ENCODE measurements at regions not wholly inside any gene's neighbourhood (a gene's known extent, or its start where the extent isn't known, plus 50 kb on each side); places are given as distances from the start of the nearest gene placed in this dataset.
A peak's percentile ranks its signal among the peaks of the same experiment; 100 is the strongest.

- Mint-ChIP-seq H3K4me1 (ENCODE audit: unreplicated experiment) (peaks cover 22% of the 10 kb centered on the region), H3K36me3 (peaks cover 4% of the 10 kb centered on the region), H3K9me3 (peaks cover 5% of the 10 kb centered on the region), H3K27me3 (no peaks in the 10 kb centered on the region), H3K4me3 (no peak overlapping the region), H3K27ac (no peak overlapping the region)
- no peak for DNase-seq (ENCODE audit: extremely low spot score, unreplicated experiment)
- TF ChIP-seq CTCF (conservative IDR thresholded peaks at IDR 0.05), result no peak
Measured at GRCh38 chr6:79378957-79379356, 144.5 kb upstream of the HMGN3 start.

GRCh38 chr6:79377888-79378348 is 143.4 kb upstream of the HMGN3 start:
- Mint-ChIP-seq H3K36me3 (peaks cover 4% of the 10 kb centered on the region), H3K27me3 (no peaks in the 10 kb centered on the region), H3K4me3 (no peak overlapping the region), H3K27ac (peak overlapping the region; percentile 3), H3K9me3 (peaks cover 5% of the 10 kb centered on the region), H3K4me1 (ENCODE audit: unreplicated experiment) (peaks cover 25% of the 10 kb centered on the region)
- DNase-seq (ENCODE audit: extremely low spot score, unreplicated experiment), result no peak
- no peak for TF ChIP-seq CTCF (conservative IDR thresholded peaks at IDR 0.05)

- peaks cover 5% of the 10 kb centered on the region for H3K9me3 Mint-ChIP-seq
- H3K4me1 Mint-ChIP-seq (ENCODE audit: unreplicated experiment), result peaks cover 28% of the 10 kb centered on the region
- H3K27ac Mint-ChIP-seq, result no peak overlapping the region
- peaks cover 4% of the 10 kb centered on the region for H3K36me3 Mint-ChIP-seq
- no peaks in the 10 kb centered on the region for H3K27me3 Mint-ChIP-seq
- no peak overlapping the region for H3K4me3 Mint-ChIP-seq
- TF ChIP-seq CTCF (conservative IDR thresholded peaks at IDR 0.05), result no peak
- no peak for DNase-seq (ENCODE audit: extremely low spot score, unreplicated experiment)
Measured at GRCh38 chr6:79377047-79377446, 142.6 kb upstream of the HMGN3 start.

GRCh38 chr6:79375635-79376337 is 141.3 kb upstream of the HMGN3 start:
- H3K4me3 Mint-ChIP-seq, result peak overlapping the region; percentile 35
- DNase-seq (ENCODE audit: extremely low spot score, unreplicated experiment), result no peak
- peak overlapping the region; percentile 72 for H3K27ac Mint-ChIP-seq
- TF ChIP-seq CTCF (conservative IDR thresholded peaks at IDR 0.05), result no peak
- no peaks in the 10 kb centered on the region for H3K27me3 Mint-ChIP-seq
- H3K36me3 Mint-ChIP-seq, result peaks cover 4% of the 10 kb centered on the region
- peaks cover 28% of the 10 kb centered on the region for H3K4me1 Mint-ChIP-seq (ENCODE audit: unreplicated experiment)
- peaks cover 5% of the 10 kb centered on the region for H3K9me3 Mint-ChIP-seq

- no peak for TF ChIP-seq CTCF (conservative IDR thresholded peaks at IDR 0.05)
- peaks cover 22% of the 10 kb centered on the region for H3K4me1 Mint-ChIP-seq (ENCODE audit: unreplicated experiment)
- no peaks in the 10 kb centered on the region for H3K36me3 Mint-ChIP-seq
- H3K27me3 Mint-ChIP-seq, result no peaks in the 10 kb centered on the region
- peaks cover 10% of the 10 kb centered on the region for H3K9me3 Mint-ChIP-seq
- H3K27ac Mint-ChIP-seq, result peak overlapping the region; percentile 30
- H3K4me3 Mint-ChIP-seq, result no peak overlapping the region
- DNase-seq (ENCODE audit: extremely low spot score, unreplicated experiment), result no peak
Measured at GRCh38 chr6:79374308-79374707, 139.8 kb upstream of the HMGN3 start.

All from type B pancreatic cell (in vitro differentiated cells).